ENCODE measurements at regions not wholly inside any gene's neighbourhood (a gene's known extent, or its start where the extent isn't known, plus 50 kb on each side); places are given as distances from the start of the nearest gene placed in this dataset.
"Not testable (repeated sequence)": the region's sequence is repeated elsewhere in the genome, so short reads cannot be mapped to it uniquely, and the experiment has no call there.

DNA sequence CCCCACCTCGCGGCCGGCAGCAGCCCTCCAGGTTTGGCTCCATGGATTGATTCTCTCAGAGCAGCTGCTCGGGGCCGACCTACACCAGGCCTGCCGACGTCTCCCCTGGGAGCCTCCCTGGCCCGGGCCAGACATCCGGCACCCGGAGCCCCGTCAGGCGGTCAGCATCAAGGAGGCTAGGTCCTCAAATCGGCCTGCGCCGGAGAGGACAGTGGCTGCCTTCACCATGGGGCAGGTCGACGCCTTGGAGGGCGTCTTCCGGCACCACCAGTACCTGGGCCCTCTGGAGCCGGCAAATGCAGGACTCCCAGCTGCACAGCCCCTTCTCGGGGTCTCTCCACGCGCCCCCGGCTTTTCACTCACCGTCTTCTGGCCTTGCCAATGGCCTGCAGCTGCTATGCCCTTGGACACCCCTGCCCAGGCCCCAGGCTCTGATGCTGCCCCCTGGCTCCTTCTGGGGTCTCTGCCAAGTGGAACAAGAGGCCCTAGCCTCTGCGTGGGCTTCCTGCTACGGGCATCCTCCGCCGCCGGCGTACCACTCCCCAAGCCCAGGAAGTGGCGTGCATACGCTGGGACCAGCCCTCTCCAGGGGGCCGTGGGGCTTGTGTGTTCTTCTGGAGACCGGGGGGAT lies 341.8 kb downstream of the MAGEB5 start:
- Mint-ChIP-seq H3K4me1 (no peaks in the 10 kb centered on the region), H3K36me3 (no peaks in the 10 kb centered on the region), H3K27me3 (ENCODE audit: low read depth in 3 of 3) (peaks cover 0 to 2% (median under 1%) of the 10 kb centered on the region in 3 donors), H3K27ac (no peak overlapping the region), H3K9me3 (peaks cover 0 to 5% (median 4%) of the 10 kb centered on the region in 7 donors), H3K4me3 (no peak overlapping the region)
- H3K4me3 ChIP-seq (replicated peaks in 1 of 3; ENCODE audit: low read depth in 2 of 3, low read length in 3 of 3) = no peak overlapping the region
- no peak for DNase-seq
- no peaks in the 10 kb centered on the region for H3K79me2 ChIP-seq (ENCODE audit: insufficient read depth, low read length)
- H3K36me3 ChIP-seq (replicated peaks in 1 of 2; ENCODE audit: control insufficient read depth in 1 of 2, insufficient read depth in 2 of 2, low read length in 2 of 2) = no peaks in the 10 kb centered on the region
- intact Hi-C loops (cut with micrococcal nuclease) = no loop called here
- H3K4me2 ChIP-seq (replicated peaks; ENCODE audit: extremely low read depth, low read length, poor library complexity, severe bottlenecking) = no peak overlapping the region
- TF ChIP-seq, protein P1, sequence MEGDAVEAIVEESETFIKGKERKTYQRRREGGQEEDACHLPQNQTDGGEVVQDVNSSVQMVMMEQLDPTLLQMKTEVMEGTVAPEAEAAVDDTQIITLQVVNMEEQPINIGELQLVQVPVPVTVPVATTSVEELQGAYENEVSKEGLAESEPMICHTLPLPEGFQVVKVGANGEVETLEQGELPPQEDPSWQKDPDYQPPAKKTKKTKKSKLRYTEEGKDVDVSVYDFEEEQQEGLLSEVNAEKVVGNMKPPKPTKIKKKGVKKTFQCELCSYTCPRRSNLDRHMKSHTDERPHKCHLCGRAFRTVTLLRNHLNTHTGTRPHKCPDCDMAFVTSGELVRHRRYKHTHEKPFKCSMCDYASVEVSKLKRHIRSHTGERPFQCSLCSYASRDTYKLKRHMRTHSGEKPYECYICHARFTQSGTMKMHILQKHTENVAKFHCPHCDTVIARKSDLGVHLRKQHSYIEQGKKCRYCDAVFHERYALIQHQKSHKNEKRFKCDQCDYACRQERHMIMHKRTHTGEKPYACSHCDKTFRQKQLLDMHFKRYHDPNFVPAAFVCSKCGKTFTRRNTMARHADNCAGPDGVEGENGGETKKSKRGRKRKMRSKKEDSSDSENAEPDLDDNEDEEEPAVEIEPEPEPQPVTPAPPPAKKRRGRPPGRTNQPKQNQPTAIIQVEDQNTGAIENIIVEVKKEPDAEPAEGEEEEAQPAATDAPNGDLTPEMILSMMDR (IDR thresholded peaks at IDR 0.05) = no peak
- H3K9ac ChIP-seq (ENCODE audit: insufficient read depth, low read length, poor library complexity, severe bottlenecking) = no peak overlapping the region
- H2AFZ ChIP-seq (ENCODE audit: insufficient read depth, low read depth, low read length, poor library complexity, severe bottlenecking) = no peak overlapping the region
- WGBS (ENCODE audit: insufficient coverage) = 94% methylated on average over 24 of the region's 35 CpGs
- no peaks in the 10 kb centered on the region for H3K27me3 ChIP-seq (ENCODE audit: control insufficient read depth in 2 of 2, insufficient read depth in 2 of 2, low read length in 2 of 2)
- no peaks in the 10 kb centered on the region for H4K20me1 ChIP-seq (ENCODE audit: insufficient read depth, low read length)
- no peak overlapping the region for H3K27ac ChIP-seq (ENCODE audit: low read depth in 1 of 2, low read length in 2 of 2)
- peaks cover 4 to 7% of the 10 kb centered on the region in 2 donors for H3K9me3 ChIP-seq (replicated peaks in 1 of 2; ENCODE audit: control insufficient read depth in 1 of 2, insufficient read depth in 1 of 2, low read length in 2 of 2)
- no peaks in the 10 kb centered on the region for H3K4me1 ChIP-seq (ENCODE audit: control insufficient read depth in 1 of 2, insufficient read depth in 2 of 2, low read length in 2 of 2)

DNA sequence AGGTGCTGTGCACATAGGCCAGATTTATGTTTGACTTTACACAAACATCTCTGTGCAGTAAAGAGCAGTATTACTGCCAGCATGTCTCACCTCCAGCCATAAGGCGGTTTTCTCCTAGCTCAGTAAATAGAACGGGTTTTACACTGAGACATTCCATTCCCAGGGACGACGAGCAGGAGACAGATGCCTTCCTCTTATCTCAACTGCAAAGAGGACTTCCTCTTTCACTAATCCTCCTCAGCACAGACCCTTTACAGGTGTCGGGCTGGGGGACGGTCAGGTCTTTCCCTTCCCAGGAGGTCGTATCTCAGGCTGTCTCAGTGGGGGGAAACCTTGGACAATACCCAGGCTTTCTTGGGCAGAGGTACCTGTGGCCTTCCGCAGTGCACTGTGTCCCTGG lies 309.8 kb downstream of the MAGEB5 start:
- DNase-seq; H3K36me3 Mint-ChIP-seq; H3K27me3 Mint-ChIP-seq (ENCODE audit: low read depth in 3 of 3); intact Hi-C loops (cut with micrococcal nuclease); H3K27me3 ChIP-seq (ENCODE audit: control insufficient read depth in 2 of 2, insufficient read depth in 2 of 2, low read length in 2 of 2); H3K27ac ChIP-seq (ENCODE audit: low read depth in 1 of 2, low read length in 2 of 2); H3K4me3 Mint-ChIP-seq; H3K9ac ChIP-seq (ENCODE audit: insufficient read depth, low read length, poor library complexity, severe bottlenecking); H3K4me3 ChIP-seq (replicated peaks in 1 of 3; ENCODE audit: low read depth in 2 of 3, low read length in 3 of 3); H3K4me1 ChIP-seq (ENCODE audit: control insufficient read depth in 1 of 2, insufficient read depth in 2 of 2, low read length in 2 of 2); H3K9me3 ChIP-seq (replicated peaks in 1 of 2; ENCODE audit: control insufficient read depth in 1 of 2, insufficient read depth in 1 of 2, low read length in 2 of 2); H3K4me2 ChIP-seq (replicated peaks; ENCODE audit: extremely low read depth, low read length, poor library complexity, severe bottlenecking); H3K36me3 ChIP-seq (replicated peaks in 1 of 2; ENCODE audit: control insufficient read depth in 1 of 2, insufficient read depth in 2 of 2, low read length in 2 of 2); H3K27ac Mint-ChIP-seq; H3K9me3 Mint-ChIP-seq; H2AFZ ChIP-seq (ENCODE audit: insufficient read depth, low read depth, low read length, poor library complexity, severe bottlenecking); H3K79me2 ChIP-seq (ENCODE audit: insufficient read depth, low read length); H4K20me1 ChIP-seq (ENCODE audit: insufficient read depth, low read length); H3K4me1 Mint-ChIP-seq: not testable (repeated sequence)
- WGBS (ENCODE audit: insufficient coverage) = 100% methylated on average over 1 of the region's 8 CpGs

Measured in CD14-positive monocyte (primary cell).